ENCODE measurements at regions not wholly inside any gene's neighbourhood (a gene's known extent, or its start where the extent isn't known, plus 50 kb on each side); places are given as distances from the start of the nearest gene placed in this dataset.

GRCh38 chr15:99476413-99477222, 89.2 kb upstream of the MEF2A start:
- Histone ChIP-seq H3K79me1 (ENCODE audit: low read depth, low read length) (no peaks in the 10 kb centered on the region), H2BK12ac (ENCODE audit: low read depth, low read length) (no peak overlapping the region), H2BK15ac (ENCODE audit: low read length) (no peak overlapping the region), H3K23me2 (ENCODE audit: low read depth, low read length) (no peaks in the 10 kb centered on the region), H3K4me2 (ENCODE audit: insufficient read depth in 1 of 2, low read depth in 2 of 2, low read length in 2 of 2) (no peak overlapping the region), H4K20me1 (replicated peaks in 1 of 2; ENCODE audit: control insufficient read depth in 1 of 2, insufficient read depth in 2 of 2, low read length in 2 of 2) (no peaks in the 10 kb centered on the region), H3K23ac (ENCODE audit: insufficient read length) (no peak overlapping the region), H3K14ac (ENCODE audit: insufficient read length) (no peak overlapping the region), H2BK5ac (ENCODE audit: low read depth, low read length) (no peak overlapping the region), H3K4me1 (replicated peaks in 1 of 4; ENCODE audit: control insufficient read depth in 3 of 4, insufficient read depth in 4 of 4, low read length in 3 of 4) (peaks cover 0 to 9% (median 4%) of the 10 kb centered on the region in 4 experiments; a peak in 4 of 7 replicates), H2AK5ac (ENCODE audit: low read depth, low read length) (no peak overlapping the region), H3K4me3 (ENCODE audit: extremely low read depth in 1 of 4, insufficient read depth in 2 of 4, low read depth in 3 of 4, low read length in 4 of 4) (no peak overlapping the region), H3K18ac (ENCODE audit: extremely low read depth, low read length) (peak overlapping the region; percentile 32; the same call in 1 of the 2 replicates), H3K79me2 (ENCODE audit: control insufficient read depth in 1 of 2, insufficient read depth in 2 of 2, low read length in 2 of 2) (no peaks in the 10 kb centered on the region), H3K9me3 (ENCODE audit: insufficient read depth in 2 of 2, low read depth in 1 of 2, low read length in 1 of 2) (no peaks in the 10 kb centered on the region), H3K4ac (replicated peaks; ENCODE audit: insufficient read length, low read depth, low read length) (no peak overlapping the region), H3K27me3 (replicated peaks in 1 of 4; ENCODE audit: control insufficient read depth in 3 of 4, extremely low read depth in 1 of 4, insufficient read depth in 3 of 4, low read length in 3 of 4) (no peaks in the 10 kb centered on the region), H3K36me3 (ENCODE audit: control insufficient read depth in 2 of 4, insufficient read depth in 4 of 4, low read length in 3 of 4) (no peaks in the 10 kb centered on the region), H4K91ac (replicated peaks; ENCODE audit: insufficient read length, low read length) (no peak overlapping the region), H4K8ac (ENCODE audit: extremely low read depth, insufficient read depth, low read length) (no peak overlapping the region), H2BK120ac (replicated peaks; ENCODE audit: low read depth, low read length) (no peak overlapping the region), H2BK20ac (ENCODE audit: low read length) (no peak overlapping the region), H3K56ac (replicated peaks; ENCODE audit: insufficient read length, low read depth, low read length) (no peak overlapping the region), H4K5ac (ENCODE audit: insufficient read length, low read depth, low read length) (peak overlapping the region; percentile 51), H3K9ac (replicated peaks in 1 of 4; ENCODE audit: extremely low read depth in 1 of 4, low read depth in 3 of 4, low read length in 3 of 4) (no peak overlapping the region), H3K27ac (ENCODE audit: low read depth, low read length) (no peak overlapping the region), H2AFZ (ENCODE audit: low read length) (peak overlapping the region; percentile 73; the same call in 1 of the 2 replicates)
- DNase-seq (ENCODE audit: low read depth in 1 of 2, low spot score in 2 of 2) (no peak), FAIRE-seq (no peak)
- ChIA-PET CTCF (ENCODE audit: partially characterized antibody) (interaction anchor here (0.8 to 3.0 kb wide), 7 partner anchors 30 to 227 kb away, joined by 3 to 9 read pairs (median 4); no protein-coding TSS in a partner anchor), POLR2A (ENCODE audit: partially characterized antibody) (interaction anchor here (1.0 kb wide), 1 partner anchor 9 kb away, joined by 3 read pairs; no protein-coding TSS in a partner anchor)
- WGBS, 2 experiments (ENCODE audit: extremely low coverage in 1 of 2, insufficient coverage in 1 of 2, insufficient read length in 1 of 2, insufficient replicate concordance in 2 of 2, low coverage in 1 of 2, low lambda C conversion rate in 2 of 2, missing lambda C conversion rate in 1 of 2) = 90% methylated on average over 22 of the region's 26 CpGs; no CpG with 5 or more reads in 1 of the 2 experiments
- TF ChIP-seq SP4 (IDR thresholded peaks at IDR 0.05; ENCODE audit: low read length) = no peak
- no peak for TF ChIP-seq CTCF (IDR thresholded peaks at IDR 0.05; ENCODE audit: control extremely low read depth in 1 of 3, insufficient read depth in 1 of 3, low read depth in 1 of 3, low read length in 3 of 3)
- TF ChIP-seq SUZ12 (IDR thresholded peaks at IDR 0.05; ENCODE audit: low read length) = no peak
- TF ChIP-seq SIRT6 (IDR thresholded peaks at IDR 0.05; ENCODE audit: low read length) = no peak
- no peak for TF ChIP-seq TAF7 (optimal IDR thresholded peaks at IDR 0.05; ENCODE audit: borderline replicate concordance, low read depth, low read length)
- TF ChIP-seq BRCA1 (IDR thresholded peaks at IDR 0.05; ENCODE audit: low read depth, low read length) = no peak
- no peak for TF ChIP-seq SP1 (IDR thresholded peaks at IDR 0.05; ENCODE audit: low read depth, low read length)
- no peak for TF ChIP-seq CEBPB (IDR thresholded peaks at IDR 0.05; ENCODE audit: low read depth, low read length)
- no peak for TF ChIP-seq TCF12 (IDR thresholded peaks at IDR 0.05; ENCODE audit: low read depth, low read length)
- TF ChIP-seq CTBP2 (IDR thresholded peaks at IDR 0.05; ENCODE audit: borderline replicate concordance, insufficient read depth, insufficient read length, low read length) = no peak
- TF ChIP-seq NRF1 (IDR thresholded peaks at IDR 0.05; ENCODE audit: low read depth, low read length) = no peak

Data from H1 (cell line).